Endodermal cell (in vitro differentiated cells): ENCODE measurements at regions not wholly inside any gene's neighbourhood (a gene's known extent, or its start where the extent isn't known, plus 50 kb on each side); places are given as distances from the start of the nearest gene placed in this dataset.
"Not testable (repeated sequence)": the region's sequence is repeated elsewhere in the genome, so short reads cannot be mapped to it uniquely, and the experiment has no call there.

Experiments
- DNase-seq: peaks from one replicate; pipeline ENCODE4 v3.0.0-alpha.2; 2017
- H3K27ac ChIP-seq: 2 replicates; pipeline ENCODE4 v1.5.1; 2013; ENCODE audit warnings: mild to moderate bottlenecking, low read depth, low read length, moderate library complexity
- H3K27me3 ChIP-seq: 2 replicates; pipeline ENCODE4 v1.6.1; 2013; ENCODE audit warnings: mild to moderate bottlenecking, low read length, moderate library complexity; ENCODE audit not compliant: insufficient read depth, control insufficient read depth, poor library complexity, severe bottlenecking
- H3K36me3 ChIP-seq: 2 replicates; pipeline ENCODE4 v1.7.0; 2013; ENCODE audit warnings: mild to moderate bottlenecking, low read length, moderate library complexity; ENCODE audit not compliant: control insufficient read depth, insufficient read depth
- H3K4me1 ChIP-seq: one replicate; pipeline ENCODE4 v1.7.0; 2013; ENCODE audit warnings: low read length; ENCODE audit not compliant: control insufficient read depth, insufficient read depth
- H3K4me3 ChIP-seq: 2 replicates; pipeline ENCODE4 v1.5.1; 2013; ENCODE audit warnings: mild to moderate bottlenecking, low read length, moderate library complexity
- H3K9ac ChIP-seq: 2 replicates; pipeline ENCODE4 v1.6.1; 2013; ENCODE audit warnings: mild to moderate bottlenecking, low read length, moderate library complexity; ENCODE audit not compliant: poor library complexity, severe bottlenecking; ENCODE audit errors: extremely low read depth
- H3K9me3 ChIP-seq: 2 replicates; pipeline ENCODE4 v1.6.1; 2013; ENCODE audit warnings: mild to moderate bottlenecking, low read length, moderate library complexity; ENCODE audit not compliant: control insufficient read depth
- H3K27ac Mint-ChIP-seq: 2 replicates; pipeline ENCODE4 v1.8.0; 2020; ENCODE audit warnings: mixed read lengths
- H3K27me3 Mint-ChIP-seq: 2 replicates; pipeline ENCODE4 v1.8.0; 2021; ENCODE audit warnings: mild to moderate bottlenecking, mixed read lengths; ENCODE audit not compliant: insufficient read depth
- H3K36me3 Mint-ChIP-seq: 2 replicates; pipeline ENCODE4 v1.8.0; 2020; ENCODE audit warnings: low read depth, mixed read lengths
- H3K4me1 Mint-ChIP-seq: 2 replicates; pipeline ENCODE4 v1.8.0; 2020; ENCODE audit warnings: mixed read lengths
- H3K4me3 Mint-ChIP-seq: 2 replicates; pipeline ENCODE4 v1.8.0; 2020; ENCODE audit warnings: mild to moderate bottlenecking, moderate library complexity, mixed read lengths
- H3K9me3 Mint-ChIP-seq: 2 replicates; pipeline ENCODE4 v1.8.0; 2020; ENCODE audit warnings: mild to moderate bottlenecking, mixed read lengths
- WGBS, 2 experiments: methylation state at CpG; one replicate each; pipeline versions ENCODE4 v1.1.5 to v1.1.7; 2013; ENCODE audit warnings: missing lambda C conversion rate in 2 of 2, mixed read lengths in 1 of 2; ENCODE audit not compliant: insufficient coverage in 1 of 2, insufficient read length in 1 of 2; 5-methylcytosine and 5-hydroxymethylcytosine counted together
- TF ChIP-seq, protein P1 (sequence below): fragments of 200-600 bp; sonication (generic); conservative IDR thresholded peaks from 2 replicates; pipeline ENCODE4 v1.5.0; 2021; ENCODE audit warnings: antibody characterized with exemption, mild to moderate bottlenecking

DNA sequence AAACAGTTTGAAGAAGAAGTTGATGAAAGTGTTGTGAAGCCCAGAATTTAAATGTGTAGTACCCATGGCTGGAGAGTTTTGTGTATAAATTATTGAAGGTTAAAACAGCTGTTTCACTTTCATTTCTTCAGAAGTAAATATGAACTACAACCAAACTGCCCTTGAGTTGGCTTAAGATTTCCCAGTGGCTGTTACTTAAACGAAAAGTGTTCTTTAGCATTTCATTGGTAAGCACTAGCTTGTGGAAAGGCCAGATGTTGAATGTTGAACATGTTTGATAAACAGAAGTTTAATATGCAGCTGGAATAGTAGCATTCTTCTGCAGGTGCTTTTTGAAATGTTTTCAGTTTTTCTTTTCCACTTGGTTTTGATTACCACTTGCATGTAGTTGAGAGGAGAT lies 83.2 kb upstream of the TNRC6B start:
- WGBS, 2 experiments = 77 to 97% methylated on average over 1 of the region's 1 CpG
- DNase-seq = no peak
- no peak overlapping the region for H3K4me3 ChIP-seq
- no peaks in the 10 kb centered on the region for H3K9me3 Mint-ChIP-seq
- no peak overlapping the region for H3K27ac ChIP-seq
- H3K4me1 ChIP-seq = no peaks in the 10 kb centered on the region
- no peaks in the 10 kb centered on the region for H3K27me3 Mint-ChIP-seq
- TF ChIP-seq, protein P1, sequence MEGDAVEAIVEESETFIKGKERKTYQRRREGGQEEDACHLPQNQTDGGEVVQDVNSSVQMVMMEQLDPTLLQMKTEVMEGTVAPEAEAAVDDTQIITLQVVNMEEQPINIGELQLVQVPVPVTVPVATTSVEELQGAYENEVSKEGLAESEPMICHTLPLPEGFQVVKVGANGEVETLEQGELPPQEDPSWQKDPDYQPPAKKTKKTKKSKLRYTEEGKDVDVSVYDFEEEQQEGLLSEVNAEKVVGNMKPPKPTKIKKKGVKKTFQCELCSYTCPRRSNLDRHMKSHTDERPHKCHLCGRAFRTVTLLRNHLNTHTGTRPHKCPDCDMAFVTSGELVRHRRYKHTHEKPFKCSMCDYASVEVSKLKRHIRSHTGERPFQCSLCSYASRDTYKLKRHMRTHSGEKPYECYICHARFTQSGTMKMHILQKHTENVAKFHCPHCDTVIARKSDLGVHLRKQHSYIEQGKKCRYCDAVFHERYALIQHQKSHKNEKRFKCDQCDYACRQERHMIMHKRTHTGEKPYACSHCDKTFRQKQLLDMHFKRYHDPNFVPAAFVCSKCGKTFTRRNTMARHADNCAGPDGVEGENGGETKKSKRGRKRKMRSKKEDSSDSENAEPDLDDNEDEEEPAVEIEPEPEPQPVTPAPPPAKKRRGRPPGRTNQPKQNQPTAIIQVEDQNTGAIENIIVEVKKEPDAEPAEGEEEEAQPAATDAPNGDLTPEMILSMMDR = no peak
- H3K9me3 ChIP-seq = no peaks in the 10 kb centered on the region
- H3K27ac Mint-ChIP-seq = no peak overlapping the region
- peaks cover 3% of the 10 kb centered on the region for H3K36me3 Mint-ChIP-seq
- H3K9ac ChIP-seq = no peak overlapping the region
- no peaks in the 10 kb centered on the region for H3K4me1 Mint-ChIP-seq
- H3K4me3 Mint-ChIP-seq = no peak overlapping the region
- no peaks in the 10 kb centered on the region for H3K36me3 ChIP-seq
- no peaks in the 10 kb centered on the region for H3K27me3 ChIP-seq

- H3K4me3 ChIP-seq, H3K4me3 Mint-ChIP-seq, H3K9me3 ChIP-seq, H3K4me1 ChIP-seq, H3K27ac ChIP-seq, DNase-seq, H3K36me3 ChIP-seq, H3K4me1 Mint-ChIP-seq, H3K9me3 Mint-ChIP-seq, H3K9ac ChIP-seq, H3K36me3 Mint-ChIP-seq, H3K27ac Mint-ChIP-seq, H3K27me3 ChIP-seq, H3K27me3 Mint-ChIP-seq: not testable (repeated sequence)
- WGBS, 2 experiments = 83% methylated on average over 2 of the region's 7 CpGs; no CpG with 5 or more reads in 1 of the 2 experiments
Observed at GRCh38 chr22:40099887-40100286, 77.8 kb upstream of the TNRC6B start.

DNA sequence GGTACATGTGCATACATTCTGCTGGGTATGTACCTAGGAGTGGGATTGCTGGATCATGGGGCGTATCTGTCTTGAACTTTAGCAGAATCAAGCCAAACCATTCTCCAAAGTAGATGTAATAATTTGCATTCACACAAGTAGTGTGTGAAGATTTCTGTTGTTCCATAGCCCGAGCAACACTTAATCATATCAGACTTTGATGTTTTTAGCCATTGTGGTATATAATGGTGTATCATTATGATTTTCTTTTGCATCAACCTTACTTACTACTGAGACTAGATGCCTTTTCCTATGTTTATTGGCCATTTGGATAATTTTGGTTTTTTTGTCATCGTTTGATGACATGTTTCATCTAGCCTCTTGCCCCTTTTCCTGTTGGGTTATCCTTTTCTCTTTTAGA lies 72.0 kb upstream of the TNRC6B start:
- 92% methylated on average over 2 of the region's 3 CpGs; no CpG with 5 or more reads in 1 of the 2 experiments for WGBS, 2 experiments

DNA sequence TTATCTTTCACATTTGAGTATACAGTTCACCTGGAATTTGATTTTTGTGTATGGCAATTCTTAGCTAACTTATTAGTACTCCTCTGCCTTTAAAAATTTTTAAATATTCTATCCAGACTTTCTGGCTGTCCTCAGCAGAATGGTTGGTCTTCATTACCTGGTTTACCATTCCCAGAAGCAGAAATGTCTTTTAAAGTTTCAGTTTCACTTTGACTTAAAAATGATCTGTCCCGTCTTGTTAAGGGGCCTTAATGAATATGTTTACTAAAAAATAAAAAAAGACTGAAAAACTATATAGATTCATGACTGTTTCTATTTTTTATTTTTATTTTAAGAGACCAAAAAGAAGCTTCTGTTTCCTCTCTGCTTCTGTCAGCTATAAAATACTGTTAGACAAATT lies 70.5 kb upstream of the TNRC6B start:
- no peaks in the 10 kb centered on the region for H3K27me3 Mint-ChIP-seq
- H3K4me1 ChIP-seq = no peaks in the 10 kb centered on the region
- H3K36me3 Mint-ChIP-seq = no peaks in the 10 kb centered on the region
- H3K27ac Mint-ChIP-seq = no peak overlapping the region
- no peaks in the 10 kb centered on the region for H3K9me3 ChIP-seq
- TF ChIP-seq, protein P1 = no peak
- H3K9me3 Mint-ChIP-seq = no peaks in the 10 kb centered on the region
- H3K4me1 Mint-ChIP-seq = peaks cover 12% of the 10 kb centered on the region
- no peak overlapping the region for H3K4me3 Mint-ChIP-seq
- H3K36me3 ChIP-seq = no peaks in the 10 kb centered on the region
- H3K27me3 ChIP-seq = no peaks in the 10 kb centered on the region
- H3K9ac ChIP-seq = no peak overlapping the region
- H3K4me3 ChIP-seq = no peak overlapping the region
- H3K27ac ChIP-seq = no peak overlapping the region
- no CpG with 5 or more reads among the region's 1 CpG for WGBS, 2 experiments
- no peak for DNase-seq

More for the DNA sequence above, 72.0 kb upstream of the TNRC6B start:
- no peaks in the 10 kb centered on the region for H3K36me3 Mint-ChIP-seq
- H3K4me3 Mint-ChIP-seq = no peak overlapping the region
- TF ChIP-seq, protein P1 = no peak
- H3K4me1 ChIP-seq = no peaks in the 10 kb centered on the region
- H3K36me3 ChIP-seq = no peaks in the 10 kb centered on the region
- no peaks in the 10 kb centered on the region for H3K9me3 ChIP-seq
- peaks cover 11% of the 10 kb centered on the region for H3K4me1 Mint-ChIP-seq
- DNase-seq = no peak
- H3K27ac Mint-ChIP-seq = no peak overlapping the region
- H3K4me3 ChIP-seq = no peak overlapping the region
- no peak overlapping the region for H3K9ac ChIP-seq
- no peaks in the 10 kb centered on the region for H3K9me3 Mint-ChIP-seq
- H3K27me3 ChIP-seq = no peaks in the 10 kb centered on the region
- no peaks in the 10 kb centered on the region for H3K27me3 Mint-ChIP-seq
- H3K27ac ChIP-seq = no peak overlapping the region
